HG03139 (cell line): ENCODE measurements at regions not wholly inside any gene's neighbourhood (a gene's known extent, or its start where the extent isn't known, plus 50 kb on each side); places are given as distances from the start of the nearest gene placed in this dataset.

Experiments used
- ATAC-seq: cut with Tn5 transposase; IDR thresholded peaks from one replicate; pipeline ENCODE4 v1.9.1; 2021; ENCODE audit not compliant: unreplicated experiment

DNA sequence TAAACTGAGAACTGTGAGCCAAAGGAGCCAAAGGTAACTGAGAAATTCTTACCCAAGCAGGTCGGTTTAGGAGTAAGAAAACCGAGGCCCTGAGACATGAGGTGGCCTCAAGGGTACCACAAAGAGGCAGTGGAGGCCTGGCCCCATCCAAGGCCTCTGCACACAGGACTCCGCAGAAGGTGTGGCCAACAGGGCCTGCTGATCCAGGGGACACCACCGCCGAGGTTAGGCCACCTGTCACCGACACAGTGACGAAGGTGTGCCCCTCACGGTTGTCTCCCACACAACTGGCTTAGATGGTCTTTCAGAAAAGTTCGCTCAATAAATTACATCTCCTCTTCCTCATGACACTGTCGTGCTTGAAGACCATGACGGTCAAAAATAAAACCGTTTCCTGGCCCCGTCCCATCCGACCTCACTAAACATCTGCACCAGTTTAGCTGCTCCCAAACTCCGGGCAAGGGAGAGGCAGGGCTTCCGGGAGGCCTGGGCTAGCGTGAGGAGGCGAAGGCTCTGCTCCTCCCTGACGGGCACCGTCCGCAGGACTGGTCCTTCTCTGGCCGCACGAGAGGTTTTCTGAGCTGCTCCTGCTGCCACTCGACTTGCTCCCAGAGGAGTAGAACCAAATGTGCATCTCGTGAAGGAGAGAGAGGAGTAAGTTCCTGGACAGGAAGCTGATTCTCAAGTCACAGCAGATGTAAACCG, 442.0 kb downstream of the EIPR1 start:
- no peak for ATAC-seq

DNA sequence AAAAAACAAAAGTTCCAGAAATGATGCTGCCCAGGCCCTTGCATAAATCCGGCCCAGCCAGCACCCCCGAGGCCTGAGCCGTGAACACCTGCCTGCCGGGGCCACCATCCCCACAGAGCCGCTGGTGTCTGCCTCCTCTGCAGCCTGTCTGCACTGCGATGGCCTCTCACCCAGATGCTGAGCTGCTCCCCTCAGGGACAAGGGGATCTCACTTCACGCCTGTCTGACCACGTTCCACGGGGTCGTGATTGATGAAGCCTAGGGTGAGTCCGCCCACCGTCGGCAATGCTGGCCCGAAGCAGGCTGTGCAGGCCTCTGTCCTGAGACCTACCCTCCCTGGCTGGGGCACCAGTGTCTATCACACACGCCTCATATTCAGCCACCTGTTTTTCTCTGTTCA, 444.2 kb downstream of the EIPR1 start:
- no peak for ATAC-seq

DNA sequence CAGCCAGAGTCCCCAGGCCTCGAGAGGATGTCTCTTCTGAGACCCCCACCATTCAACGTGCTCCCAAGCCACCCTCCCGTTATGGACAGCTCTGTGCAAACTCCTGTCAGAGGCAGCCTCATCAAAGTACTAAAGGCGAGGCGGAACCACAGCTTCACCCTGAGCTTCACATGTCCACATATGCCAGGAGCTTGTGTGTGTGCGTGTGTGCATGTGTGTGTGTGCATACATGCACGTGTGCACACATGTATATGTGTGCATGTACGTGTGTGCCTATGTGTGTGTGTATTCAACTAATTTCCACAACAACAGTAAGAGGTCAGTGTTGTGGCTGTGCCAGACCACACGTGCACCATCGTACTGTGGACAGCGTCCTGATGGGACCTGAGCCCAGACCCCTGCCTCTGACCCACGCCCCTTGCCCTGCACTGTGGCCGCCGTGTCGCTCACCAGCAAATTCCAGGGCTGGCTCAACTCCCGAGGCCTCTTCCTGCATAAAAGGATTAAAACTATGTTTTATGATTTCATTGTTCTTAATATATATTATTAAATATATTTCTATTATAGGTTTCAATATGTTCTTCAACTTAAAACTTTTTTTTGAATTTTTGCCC, 444.8 kb downstream of the EIPR1 start:
- ATAC-seq, result no peak

DNA sequence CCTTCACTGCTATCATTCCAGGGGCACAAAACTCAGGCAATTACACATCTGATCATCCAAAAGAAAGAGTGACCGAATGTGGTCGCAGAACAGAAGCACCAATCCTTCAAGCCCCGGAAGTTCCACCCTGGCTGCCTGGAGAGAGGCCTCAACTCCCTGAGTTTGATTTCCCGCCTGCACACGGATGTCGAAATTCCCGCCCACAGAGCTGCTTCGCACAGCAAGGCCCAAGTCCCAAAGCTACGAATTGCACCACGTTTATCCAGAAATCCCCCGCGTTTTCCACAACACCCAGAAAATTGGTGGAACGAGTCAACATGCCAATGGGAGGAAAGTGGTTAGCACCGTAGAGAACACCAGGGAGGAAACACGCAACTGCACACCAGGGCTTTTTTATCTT, 445.4 kb downstream of the EIPR1 start:
- ATAC-seq, result no peak

DNA sequence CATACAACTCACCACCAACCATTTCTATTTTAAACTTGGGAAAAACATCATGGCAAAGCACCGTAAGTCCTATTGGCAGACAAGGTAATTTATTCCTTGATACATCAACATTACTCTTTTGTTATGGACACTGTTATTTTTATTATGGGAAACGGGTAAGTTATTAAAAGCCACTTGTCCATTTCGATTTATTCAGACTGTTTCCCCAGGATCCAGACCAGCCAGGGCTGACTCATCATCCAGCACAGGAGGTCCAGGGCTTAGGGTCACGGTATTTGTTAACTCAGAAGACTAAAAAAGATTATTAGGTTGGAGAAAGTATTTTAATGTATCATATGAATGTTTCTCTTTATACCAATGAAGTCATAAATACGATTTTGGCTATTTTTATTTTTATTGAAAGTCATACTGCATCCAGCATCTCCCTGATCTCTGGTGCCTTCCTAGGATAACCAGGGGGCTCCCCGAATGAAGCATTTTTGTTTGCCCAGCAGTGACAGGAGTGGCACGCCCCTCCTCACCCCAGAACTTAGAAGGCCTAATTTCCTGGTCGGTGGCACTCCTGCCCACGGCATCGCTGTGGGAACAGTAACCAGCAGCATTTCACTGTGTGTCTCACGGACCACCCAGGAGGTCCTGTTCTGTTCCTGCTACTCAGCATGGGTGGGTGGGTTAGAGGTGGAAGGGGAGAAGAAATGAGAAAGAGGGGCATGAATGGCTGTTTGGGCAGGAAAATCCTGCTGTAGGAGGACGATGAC, 446.1 kb downstream of the EIPR1 start:
- ATAC-seq, result no peak

DNA sequence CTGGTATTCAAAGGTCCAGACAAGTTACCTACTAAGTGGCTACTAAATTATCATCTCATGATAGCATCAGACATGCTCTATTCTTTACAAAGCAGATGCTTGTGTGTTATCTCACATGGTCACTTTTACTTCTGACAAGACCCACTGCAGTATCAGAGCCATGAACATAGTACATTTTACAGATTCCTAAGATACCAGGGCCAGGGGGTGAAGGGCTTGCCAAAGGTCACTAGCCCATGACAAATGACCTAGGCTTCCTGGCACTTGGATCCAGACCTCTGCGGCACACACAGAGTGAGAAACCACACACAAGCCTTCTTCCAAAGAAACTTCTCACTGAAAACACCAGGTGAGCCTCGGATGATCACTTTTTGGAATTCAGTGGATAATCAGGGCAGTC, 446.8 kb downstream of the EIPR1 start:
- no peak for ATAC-seq

DNA sequence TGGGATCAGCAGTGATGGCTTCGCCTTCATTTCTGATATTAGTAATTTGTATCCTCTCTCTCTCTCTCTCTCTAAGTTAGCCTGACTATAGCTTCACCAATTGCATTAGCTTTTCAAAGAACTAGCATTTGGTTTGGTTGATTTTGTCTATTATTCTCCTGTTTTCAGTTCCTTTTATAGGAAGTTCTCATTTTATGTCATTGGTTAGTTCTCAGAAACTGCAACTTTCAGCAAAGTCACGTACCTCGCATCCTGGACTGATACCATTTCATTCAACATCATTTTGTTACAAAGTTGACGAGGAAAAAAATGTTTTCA, 450.8 kb downstream of the EIPR1 start:
- ATAC-seq, result peak; percentile 34

DNA sequence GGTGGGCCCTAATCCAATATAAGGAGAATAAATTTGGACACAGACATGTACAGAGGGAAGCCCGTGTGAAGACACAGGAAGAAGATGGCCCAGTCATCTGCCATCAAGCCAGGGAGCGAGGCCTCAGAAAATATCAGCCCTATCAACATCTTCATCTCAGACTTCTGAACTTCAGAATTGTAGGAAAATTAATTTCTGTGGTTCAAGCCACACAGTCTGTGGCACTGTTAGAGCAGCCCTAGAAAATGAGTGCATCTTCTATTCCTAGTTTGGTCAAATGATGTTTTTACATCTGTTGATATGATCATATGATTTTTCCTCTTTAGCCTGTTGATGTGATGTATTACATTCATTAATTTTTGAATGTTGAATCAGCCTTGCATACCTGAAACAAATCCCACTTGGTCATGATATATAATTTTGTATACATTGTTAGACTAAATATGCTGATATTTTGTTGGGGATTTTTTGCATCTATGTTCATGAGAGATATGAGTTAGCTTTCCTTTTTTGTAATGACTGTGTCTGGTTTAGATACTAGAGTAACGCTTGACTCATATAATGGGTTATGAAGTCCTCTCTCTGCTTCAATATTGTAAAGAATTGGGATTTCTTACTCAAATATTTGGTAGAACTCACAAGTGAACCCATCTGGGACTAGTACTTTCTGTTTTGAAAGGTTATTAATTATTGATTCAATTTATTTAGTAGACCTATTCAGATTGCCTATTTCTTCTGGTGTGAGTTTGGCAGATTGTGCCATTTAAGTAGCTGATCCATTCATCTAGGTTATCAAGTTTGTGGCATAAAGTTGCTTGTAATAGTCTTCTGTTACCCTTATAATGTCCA, 451.4 kb downstream of the EIPR1 start:
- ATAC-seq, result peak; percentile 69

DNA sequence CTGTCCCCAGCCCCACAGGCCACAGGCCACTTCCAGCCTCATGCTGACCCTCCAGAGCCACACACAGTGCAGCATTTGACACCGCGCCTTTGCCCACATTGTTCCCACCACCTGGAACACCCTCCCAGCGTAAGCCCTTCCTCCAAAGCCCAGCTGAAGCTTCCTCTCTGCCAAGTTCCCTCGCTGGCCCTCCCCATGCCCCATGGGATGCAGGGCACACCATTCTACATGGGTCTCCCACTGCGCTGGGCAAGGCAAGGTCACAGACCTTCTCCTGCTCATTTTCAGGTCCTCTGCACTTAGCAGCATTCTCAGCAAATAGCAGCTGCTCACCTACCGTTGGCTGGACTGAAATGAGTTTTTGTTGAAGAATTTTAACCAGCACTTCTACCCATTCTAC, 455.5 kb downstream of the EIPR1 start:
- no peak for ATAC-seq

DNA sequence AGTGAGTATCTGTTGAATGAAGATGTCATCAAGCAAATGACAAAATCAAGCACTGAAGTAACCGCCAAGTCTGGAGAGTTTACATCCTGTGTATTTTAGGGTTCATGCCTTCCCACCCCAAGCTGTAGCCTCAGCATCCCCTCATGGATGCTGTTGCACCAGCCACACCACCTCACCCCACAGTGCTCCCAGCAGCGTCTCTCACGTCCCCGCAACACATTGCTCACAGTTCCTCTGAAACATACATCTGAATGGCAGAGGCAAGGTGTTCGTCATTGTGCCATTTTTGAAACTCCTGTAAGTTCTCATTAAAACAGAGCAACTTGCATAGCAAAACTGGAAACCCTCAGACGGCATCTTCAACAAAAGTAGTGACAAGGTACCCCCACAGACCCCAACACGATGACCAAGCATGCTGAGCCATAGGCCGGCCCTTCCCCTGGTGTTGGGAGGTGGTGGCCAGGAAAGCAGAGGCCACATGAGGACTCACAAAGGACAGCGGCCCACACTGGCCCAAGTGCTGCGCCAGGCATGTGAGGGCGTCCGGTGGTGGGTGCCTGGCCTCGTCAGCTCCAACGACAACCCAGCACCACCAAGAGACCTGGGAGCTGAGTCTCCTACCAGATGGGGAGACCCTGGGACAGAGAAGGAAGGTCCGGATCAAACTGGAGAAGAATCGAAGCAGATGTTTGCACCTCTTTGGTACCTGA, 456.5 kb downstream of the EIPR1 start:
- ATAC-seq, result no peak

DNA sequence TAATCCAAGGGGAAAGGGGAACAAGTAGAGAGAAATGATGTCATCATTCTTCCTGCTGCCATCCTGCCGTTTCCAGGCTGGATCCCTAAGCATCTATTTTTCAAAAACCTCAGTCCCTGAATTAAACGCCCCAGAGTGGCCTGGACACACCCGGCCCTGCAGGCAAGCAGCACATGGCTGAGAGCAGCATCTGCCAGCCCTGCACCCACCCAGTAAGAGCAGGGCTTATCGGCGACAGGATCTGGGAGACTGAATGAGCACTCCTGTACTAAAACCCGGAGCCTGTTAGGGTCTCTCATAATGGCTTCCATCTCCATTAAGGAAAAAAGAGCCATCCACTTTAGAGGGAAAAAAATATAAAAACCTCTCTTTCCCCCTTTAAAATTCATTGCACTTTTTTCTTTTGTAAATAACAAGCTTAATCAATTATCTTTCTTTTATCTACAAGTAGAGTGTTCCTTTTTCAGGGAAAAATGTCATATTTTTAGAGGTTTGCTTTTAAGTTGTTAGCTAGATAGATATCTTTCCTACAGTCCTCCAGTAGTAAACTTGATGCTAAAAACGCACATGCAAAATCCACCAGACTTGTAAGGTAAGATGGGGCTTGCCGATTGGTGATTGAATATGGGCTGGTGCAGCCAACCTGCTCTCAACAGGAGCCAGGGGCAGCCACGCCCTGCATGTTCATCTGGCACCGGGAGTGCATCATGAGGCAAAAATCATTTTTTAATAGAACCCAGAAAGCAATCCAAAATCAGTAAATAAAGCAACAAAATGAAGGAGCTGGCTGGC, 457.8 kb downstream of the EIPR1 start:
- no peak for ATAC-seq

DNA sequence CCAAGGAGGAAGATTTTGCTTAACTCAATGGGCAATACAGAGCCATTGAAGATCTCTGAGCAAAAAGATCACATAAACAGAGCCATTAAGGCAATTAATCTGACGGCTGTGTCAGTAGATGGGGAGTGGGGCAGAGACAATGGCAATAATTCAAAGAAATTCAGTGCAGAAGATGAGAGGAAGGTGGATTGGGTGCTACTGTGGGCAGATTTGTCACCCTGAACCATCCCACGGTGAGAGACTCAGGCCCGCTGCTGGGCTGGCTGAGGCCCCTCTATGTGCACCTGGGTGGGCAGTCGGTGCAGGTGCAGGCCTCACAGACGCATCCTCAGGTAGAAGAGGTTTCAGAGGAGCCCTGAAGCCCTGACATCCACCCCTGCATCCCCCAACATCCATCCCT, 458.6 kb downstream of the EIPR1 start:
- ATAC-seq, result no peak

DNA sequence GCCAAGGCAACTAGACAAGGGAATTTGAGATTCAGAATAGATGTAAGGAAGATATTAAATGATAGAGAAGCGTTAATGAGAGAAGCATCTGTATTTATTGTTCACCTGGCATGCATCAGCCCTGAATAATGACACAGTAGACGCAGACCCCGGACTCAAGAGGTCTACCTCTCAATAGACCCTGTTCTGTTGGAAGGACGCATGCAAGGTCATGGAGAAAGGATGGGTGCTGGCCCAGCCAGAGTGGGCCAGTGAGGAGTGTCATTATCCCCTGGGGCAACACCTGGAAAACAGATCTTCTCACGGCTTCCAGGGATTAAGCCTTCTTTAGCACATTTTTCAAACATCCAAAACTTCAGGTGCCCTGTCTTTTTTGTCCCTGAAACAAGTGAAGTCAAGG, 461.0 kb downstream of the EIPR1 start:
- no peak for ATAC-seq

DNA sequence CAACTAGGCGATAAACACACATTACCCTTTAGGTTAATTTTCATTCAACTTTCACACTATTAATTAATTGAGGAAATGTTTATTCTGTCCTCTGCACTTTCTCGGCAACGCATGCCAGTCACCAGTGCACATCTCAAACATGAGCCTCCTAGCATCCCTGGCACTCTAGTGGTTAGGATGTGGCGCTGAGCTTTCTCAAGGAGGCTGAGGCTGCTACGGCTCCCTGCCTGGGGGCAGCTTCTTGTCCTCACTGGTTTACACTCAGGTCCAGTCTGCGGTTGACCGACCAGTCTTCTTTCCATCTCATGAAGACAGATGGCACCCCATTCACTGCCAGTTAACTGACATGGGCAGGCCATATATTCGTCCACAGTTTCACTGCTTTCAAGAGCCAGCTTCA, 463.4 kb downstream of the EIPR1 start:
- no peak for ATAC-seq

DNA sequence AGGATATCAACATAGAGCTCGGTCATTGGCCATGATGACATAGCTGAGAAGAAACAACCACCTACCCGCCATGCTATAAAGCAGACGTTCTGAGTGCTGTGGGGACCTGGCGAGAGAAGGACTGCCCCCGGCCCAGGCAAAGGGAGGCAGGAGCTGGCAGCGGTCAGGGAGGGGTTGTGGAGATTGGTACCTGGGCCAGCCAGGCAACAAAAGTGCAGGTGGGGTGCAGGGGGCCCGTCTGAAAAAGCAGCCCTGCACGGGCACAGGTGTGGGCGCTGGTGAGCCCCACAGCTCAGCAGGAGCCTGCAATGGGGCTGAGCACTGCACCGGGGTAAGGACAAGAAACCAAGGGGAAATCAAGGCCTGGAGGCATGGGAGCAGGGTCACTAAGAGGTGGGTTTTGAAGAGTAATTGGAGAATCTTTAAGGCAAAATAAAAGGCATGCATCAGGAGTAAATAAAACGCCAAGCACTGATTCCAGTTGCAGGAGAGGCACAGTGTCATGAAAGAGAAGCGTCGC, 464.0 kb downstream of the EIPR1 start:
- ATAC-seq, result no peak

DNA sequence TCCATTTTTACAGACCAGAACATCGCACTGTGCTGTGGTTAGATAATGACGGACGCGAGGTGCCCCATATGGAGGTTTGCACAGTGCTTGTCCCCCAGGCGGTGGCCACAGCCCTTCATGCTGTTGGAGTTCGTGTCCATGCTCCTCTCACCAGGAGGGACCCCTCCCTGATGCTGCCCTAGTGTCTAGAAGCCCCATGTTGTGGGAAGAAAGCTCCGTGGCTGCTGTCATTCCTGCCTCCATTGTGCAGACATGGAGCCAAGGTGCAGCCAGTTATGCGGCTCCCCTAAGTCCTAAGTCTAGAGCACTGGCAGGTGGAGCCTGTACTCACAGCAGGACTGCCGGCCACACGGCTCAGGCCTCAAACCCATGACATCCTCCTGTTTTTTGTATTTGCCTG, 464.9 kb downstream of the EIPR1 start:
- ATAC-seq, result no peak

DNA sequence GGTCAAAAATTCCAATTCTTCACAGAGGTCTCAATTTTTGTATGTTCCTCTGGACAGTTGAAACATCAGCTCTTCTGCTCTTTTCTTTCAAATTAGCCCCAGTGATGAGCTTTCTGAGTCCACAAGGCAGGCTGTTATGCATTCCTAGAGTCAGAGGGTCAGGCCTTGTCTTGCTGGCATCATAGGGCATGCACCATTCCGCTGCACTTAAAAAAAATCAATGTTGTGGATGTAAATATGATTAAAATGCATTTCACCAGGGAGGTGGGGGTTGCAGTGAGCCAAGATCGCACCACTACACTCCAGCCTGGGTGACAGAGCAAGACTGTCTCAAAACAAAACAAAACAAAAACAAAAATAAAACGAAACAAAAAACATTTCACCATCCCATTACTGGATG, 465.3 kb downstream of the EIPR1 start:
- no peak for ATAC-seq

DNA sequence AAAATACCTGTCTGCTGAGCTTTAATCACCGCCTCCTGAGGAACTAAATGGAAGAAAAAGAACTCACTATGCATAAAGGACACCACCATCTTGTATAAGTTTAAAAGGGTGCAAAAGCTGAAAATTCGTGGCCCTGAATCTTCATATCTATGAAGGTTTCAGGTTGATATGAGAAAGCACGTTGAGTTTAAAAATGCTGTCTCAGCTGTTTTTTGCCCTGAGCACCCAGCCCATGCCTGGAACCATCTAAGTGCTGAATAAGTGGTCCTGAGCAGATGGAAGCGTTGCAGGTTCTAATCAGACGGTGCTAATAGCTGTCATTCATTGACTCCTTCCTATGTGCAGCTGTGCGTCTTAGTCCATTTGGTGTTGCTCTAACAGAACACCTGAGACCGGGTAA, 467.4 kb downstream of the EIPR1 start:
- ATAC-seq, result no peak

DNA sequence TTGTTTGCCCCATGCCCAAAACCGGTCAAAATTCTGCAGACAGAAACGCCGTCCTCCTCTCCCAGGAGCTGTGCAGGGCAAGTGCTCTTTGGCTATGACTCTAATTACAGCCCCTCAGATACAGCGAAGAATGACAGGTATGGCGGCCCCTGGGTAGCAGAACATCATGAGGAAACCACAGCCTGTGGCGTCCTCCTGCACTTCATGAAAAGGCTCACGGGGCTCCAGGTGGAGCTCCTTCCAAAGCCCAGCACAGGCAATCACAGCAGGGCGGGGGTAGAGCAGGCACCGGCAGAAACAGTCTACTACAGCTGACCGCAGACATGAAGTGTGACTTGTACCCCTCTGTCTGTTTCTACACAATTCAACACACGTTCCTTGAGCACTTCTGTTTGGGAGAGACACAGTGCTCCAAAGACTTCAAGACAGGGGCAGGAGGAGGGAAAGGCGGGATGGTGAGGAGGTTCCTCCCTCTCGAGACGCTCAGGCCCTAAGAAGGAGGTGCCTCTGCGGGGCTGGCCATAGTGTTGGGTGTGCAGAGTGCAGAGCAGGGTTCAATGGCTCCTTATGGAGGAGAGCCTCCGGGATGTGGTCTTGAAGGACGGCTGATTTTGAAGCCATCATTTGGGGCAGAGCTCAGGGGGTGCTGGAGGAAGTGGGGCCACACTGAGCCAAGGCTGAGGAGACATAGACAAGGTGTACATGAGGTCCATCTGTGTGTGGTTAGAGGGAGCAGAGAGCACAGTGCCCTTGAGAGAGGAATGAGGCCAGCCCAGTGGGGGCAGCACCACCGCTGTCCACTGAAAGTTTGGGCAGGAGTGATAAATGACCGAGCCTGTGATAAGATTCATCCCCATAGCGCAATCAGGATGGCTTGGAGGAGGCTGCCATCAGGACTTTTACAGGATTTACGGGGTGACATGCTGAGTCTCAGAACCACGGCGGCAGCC, 468.3 kb downstream of the EIPR1 start:
- ATAC-seq, result no peak
